ENCODE measurements at regions not wholly inside any gene's neighbourhood (a gene's known extent, or its start where the extent isn't known, plus 50 kb on each side); places are given as distances from the start of the nearest gene placed in this dataset.
"Not testable (repeated sequence)": the region's sequence is repeated elsewhere in the genome, so short reads cannot be mapped to it uniquely, and the experiment has no call there.

DNA sequence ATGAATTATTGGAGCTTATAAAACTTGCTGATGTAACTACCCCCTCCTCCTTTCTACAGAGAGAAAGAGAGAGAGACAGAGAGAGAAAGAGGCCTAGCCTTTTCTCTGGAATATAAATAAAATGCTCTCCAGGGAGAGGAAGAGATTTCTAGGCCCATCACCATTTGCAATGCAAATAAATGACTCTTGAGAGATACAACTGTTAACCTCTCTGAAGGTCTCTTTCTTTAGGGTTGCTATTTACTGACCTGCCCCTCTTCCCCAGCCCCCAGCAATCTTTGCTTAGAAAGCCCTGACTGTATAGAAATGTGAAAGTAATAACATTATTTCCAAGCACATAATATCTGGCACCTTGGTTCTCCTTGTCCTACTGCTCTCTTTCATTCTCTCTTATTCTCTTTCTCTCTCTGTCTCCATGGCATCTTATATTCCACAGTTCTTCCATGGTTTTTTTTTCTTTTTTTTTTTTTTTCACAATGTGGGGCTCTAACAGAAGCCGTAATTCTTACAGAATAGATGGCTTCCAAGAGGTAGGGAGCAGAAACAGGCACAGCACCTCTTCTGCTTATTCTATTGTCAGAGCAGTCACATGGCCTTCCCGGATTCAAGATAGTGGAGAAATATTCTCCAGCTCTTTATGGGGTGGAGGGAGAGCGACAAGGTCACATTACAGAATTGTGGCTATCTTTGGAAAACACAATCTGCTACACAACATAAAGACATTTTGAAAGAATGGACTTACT lies 1087.9 kb upstream of the NUDT12 start:
- DNase-seq (ENCODE audit: low read depth, low spot score): no peak
- H3K4me3 ChIP-seq (ENCODE audit: low read length): no peak overlapping the region

DNA sequence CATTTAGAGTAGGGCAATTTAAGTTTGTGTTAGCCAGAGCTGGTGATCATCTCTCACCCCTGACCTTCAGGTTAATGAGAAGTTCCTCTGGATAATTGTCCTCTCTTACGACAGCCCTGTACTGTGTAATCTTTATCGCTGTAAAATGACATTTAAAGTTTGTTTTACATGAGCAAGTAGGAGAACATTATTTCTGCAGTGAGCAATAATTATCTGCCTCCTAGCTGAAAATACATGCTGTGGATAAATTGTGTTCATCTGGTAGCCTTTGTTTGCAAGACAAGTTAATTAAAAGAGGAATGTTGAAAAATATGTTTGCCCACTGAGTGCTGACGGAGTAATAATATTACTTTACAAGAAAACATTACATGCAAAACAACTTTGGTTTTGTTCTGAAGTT lies 1083.8 kb upstream of the NUDT12 start:
- DNase-seq (ENCODE audit: low read depth, low spot score): no peak
- no peak overlapping the region for H3K4me3 ChIP-seq (ENCODE audit: low read length)

DNA sequence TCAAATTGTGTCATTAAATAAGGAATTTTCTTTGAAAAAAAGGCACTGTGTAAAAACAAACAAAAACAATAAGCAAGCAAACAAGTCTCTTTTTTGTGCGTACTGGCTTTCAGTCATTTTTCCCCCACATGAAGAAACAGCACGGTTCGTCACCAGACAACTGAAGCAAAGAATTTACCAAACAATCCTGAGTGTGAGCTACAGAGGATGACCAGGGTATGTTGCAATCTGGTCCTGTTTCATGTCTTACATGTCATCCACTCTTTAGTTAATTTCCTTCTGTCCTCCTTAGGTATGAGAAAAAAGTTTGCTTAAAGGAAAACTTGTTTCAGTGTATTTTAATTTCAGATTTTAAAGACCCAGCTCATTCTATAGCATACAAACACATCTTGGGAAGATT lies 1080.7 kb upstream of the NUDT12 start:
- H3K4me3 ChIP-seq (ENCODE audit: low read length): no peak overlapping the region
- no peak for DNase-seq (ENCODE audit: low read depth, low spot score)

DNA sequence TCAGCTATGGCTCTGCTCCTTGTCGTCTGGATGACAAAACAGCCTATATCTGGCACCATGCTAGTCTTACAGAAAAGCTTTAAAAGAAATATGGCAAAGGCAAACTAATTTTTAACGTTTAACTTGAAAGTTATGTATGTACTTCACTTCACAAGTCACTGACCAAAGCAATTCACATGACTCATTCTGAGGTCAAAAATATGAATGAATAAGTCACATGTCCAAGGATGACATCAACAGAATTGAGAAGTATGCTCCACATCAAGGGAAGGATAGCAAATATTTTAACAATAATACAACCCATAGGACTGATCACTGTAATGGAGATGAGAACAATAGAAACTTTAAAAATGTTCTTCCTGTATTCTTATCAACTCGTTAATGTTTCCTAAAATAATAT lies 1072.6 kb upstream of the NUDT12 start:
- no peak overlapping the region for H3K4me3 ChIP-seq (ENCODE audit: low read length)
- no peak for DNase-seq (ENCODE audit: low read depth, low spot score)

DNA sequence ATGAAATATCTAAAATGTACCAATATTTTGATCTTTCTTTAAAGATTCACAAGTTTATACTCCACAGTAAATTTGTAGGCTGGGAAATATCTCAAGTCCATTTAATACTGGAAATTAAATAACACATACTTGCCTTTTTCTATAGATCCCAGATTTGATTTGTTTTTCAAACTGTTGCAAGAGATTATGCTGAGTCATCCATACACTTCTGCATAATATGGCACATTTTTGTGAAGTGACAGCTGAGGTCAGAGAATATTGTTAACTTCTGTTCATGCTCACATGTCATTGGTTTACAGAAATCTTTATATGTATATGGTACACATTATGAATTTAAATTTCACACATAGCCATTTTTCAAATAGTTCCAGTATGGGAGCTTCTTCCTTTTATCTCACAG lies 1066.3 kb upstream of the NUDT12 start:
- H3K4me3 ChIP-seq (ENCODE audit: low read length): no peak overlapping the region
- no peak for DNase-seq (ENCODE audit: low read depth, low spot score)

DNA sequence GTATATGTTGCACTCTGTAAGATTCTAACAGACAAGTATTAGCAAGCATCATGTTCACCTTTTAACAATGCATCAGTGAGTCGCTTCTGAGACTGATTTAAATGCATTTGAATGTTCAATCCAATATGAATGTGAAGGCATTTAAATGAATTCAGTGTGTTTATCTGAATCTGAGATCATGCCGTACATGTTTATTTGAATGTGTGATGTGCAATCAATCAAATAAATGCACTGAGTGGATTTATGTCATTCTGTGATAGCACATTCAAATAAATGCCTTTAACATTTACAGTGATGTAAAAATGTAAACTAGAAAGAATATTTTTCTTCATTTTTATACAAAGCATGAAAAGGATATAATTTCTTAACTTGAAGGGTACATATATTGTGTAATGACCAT lies 1063.5 kb upstream of the NUDT12 start:
- no peak overlapping the region for H3K4me3 ChIP-seq (ENCODE audit: low read length)
- DNase-seq (ENCODE audit: low read depth, low spot score): no peak

DNA sequence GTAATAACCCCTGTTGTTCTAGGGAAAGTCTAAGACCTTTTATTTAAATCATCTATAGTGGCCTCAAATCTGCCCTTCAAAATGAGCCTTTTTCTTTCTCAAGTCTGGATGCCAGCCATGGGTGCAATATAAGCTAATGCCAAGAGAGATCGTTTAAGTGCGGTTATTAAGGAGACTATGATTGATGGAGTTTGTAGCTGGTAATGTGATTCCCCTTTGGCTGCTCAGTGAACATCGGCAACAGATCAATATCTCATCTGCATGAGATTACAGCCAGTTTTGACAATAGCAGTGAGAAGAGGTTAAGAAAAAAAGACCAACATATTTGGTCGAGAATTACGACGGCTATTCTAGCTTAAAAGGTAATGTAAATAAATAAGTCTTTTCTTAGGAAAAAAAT lies 1049.4 kb upstream of the NUDT12 start:
- H3K4me3 ChIP-seq (ENCODE audit: low read length): no peak overlapping the region
- DNase-seq (ENCODE audit: low read depth, low spot score): no peak

DNA sequence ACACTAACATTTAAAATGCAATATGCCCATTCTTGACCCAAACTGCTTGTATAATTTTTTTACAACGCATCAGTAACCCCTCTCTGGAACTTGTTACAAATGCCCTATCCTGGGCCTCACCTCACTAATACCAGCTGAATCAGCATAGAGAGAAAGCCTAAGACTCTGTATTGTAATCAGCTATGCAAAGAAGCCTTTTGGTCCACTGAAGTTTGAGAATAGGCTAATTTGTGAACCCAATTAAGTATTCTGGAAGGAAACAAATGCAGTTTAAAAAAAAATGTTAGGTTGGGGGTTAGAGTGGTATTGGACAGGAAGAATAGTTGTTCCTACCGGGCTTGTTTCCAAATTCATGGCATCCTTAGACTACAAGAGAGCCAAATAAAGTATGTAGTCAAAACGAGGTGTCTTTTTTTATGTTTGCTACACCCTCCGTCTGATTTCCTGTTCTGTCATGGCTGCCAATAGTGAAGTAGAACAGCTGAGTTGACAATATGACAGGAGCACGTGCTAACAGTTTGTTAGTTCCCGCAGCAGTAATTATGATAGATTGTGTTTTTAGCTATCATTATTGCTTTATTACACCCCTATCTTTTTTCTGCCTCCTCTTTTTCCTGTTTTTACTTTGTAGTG lies 1048.7 kb upstream of the NUDT12 start:
- DNase-seq (ENCODE audit: low read depth, low spot score): no peak
- H3K4me3 ChIP-seq (ENCODE audit: low read length): no peak overlapping the region

DNA sequence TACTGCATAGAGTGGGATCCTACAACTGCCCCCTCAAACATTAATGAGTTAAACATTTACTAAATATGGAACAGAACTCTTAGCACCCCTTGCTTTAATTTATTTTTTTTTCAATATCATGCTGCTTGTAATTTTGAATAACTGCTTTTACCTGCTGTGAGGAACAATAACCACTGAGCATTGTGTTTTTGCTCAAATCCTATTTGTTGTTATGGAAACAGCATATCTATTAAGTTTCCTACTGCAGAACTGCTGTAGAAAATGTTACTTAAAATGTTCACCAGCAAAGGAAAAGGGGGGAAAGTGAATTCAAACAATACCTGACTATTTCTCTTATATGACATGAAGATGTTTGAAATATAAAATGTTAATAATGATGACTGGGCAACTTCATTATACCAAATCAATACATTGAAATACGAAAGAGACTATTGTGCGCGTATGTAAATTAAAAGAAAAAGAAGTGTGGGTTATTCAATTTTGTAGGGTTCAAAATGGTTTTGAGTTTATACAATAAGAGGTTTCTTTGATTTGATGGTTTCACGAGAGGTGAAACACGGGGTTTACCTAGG lies 1043.8 kb upstream of the NUDT12 start:
- DNase-seq (ENCODE audit: low read depth, low spot score): no peak

DNA sequence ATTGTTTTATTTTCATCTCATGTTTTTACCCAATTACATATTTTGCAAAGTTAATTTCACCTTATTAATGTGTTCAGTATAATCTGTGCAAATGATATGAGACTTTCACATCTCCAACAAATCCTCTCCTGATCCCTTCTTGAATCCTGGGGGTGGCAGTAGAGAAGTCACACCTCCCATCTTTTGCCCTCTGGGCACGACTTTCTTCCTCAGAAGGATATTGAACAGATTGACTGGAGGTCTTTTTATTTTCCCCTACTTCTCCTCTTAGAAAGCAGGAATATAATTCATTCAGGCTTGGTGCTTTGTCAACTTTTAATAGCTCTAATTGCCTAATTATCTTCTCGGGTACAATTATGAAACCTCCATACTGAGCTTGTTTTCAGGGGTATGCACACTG lies 1037.1 kb upstream of the NUDT12 start:
- DNase-seq (ENCODE audit: low read depth, low spot score): no peak
- no peak overlapping the region for H3K4me3 ChIP-seq (ENCODE audit: low read length)

More for the DNA sequence above, 1043.8 kb upstream of the NUDT12 start:
- H3K4me3 ChIP-seq (ENCODE audit: low read length): no peak overlapping the region

DNA sequence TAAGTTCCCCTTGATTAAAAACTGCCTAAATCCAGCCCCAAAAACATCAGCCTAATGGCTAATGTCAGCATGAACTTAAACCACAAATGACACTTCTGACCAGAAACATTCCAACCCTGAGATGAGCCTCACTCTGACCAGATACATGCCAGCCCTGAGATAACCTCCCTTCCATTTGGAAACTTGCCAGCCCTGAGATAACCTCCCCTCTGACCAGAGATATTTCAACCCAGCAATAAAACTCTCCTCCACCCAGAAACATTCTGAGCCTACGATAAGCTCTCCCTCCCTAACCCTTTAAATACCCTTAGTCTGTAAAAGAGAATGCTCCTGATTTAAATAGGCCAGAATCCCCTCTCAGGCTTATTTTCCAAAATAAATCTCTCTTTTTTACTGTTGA lies 1035.7 kb upstream of the NUDT12 start:
- DNase-seq (ENCODE audit: low read depth, low spot score): no peak

DNA sequence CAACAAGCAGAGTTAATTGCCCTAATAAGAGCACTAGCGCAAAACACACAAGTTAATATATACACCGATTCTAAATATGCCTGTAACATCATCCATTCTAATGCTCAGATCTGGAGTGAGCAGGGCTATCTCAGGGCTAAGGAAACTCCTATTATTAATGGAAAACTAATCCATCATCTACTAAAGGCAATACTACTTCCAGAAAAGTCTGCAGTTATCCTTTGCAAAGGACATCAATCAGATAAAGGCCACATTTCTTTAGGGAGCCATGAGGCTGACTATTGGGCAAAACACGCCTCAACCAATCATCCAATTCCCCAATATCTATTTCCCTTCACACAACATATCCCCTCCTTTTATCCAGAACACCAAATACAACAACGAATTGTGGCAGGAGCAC lies 1032.3 kb upstream of the NUDT12 start:
- no peak overlapping the region for H3K4me3 ChIP-seq (ENCODE audit: low read length)
- no peak for DNase-seq (ENCODE audit: low read depth, low spot score)

More for the DNA sequence above, 1035.7 kb upstream of the NUDT12 start:
- no peak overlapping the region for H3K4me3 ChIP-seq (ENCODE audit: low read length)

DNA sequence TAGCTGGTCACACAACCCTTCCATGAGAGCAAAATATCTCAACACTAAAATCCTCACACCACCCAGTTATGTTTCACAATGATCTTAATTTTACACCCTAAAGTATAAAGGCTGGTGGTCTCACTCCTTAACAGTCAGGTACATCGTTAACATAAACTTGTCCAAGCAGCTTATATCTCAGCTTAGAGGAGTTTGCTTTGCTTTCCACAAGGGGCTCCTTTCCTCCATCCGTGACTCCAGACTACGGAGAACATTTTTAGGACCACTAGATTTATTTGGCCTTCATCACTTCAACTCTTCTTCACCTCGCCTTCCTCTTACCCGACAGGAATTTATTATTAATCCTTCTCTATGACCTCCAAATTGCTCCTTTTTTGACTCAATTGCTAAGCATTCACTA lies 1014.1 kb upstream of the NUDT12 start:
- DNase-seq (ENCODE audit: low read depth, low spot score): no peak
- H3K4me3 ChIP-seq (ENCODE audit: low read length): no peak overlapping the region

DNA sequence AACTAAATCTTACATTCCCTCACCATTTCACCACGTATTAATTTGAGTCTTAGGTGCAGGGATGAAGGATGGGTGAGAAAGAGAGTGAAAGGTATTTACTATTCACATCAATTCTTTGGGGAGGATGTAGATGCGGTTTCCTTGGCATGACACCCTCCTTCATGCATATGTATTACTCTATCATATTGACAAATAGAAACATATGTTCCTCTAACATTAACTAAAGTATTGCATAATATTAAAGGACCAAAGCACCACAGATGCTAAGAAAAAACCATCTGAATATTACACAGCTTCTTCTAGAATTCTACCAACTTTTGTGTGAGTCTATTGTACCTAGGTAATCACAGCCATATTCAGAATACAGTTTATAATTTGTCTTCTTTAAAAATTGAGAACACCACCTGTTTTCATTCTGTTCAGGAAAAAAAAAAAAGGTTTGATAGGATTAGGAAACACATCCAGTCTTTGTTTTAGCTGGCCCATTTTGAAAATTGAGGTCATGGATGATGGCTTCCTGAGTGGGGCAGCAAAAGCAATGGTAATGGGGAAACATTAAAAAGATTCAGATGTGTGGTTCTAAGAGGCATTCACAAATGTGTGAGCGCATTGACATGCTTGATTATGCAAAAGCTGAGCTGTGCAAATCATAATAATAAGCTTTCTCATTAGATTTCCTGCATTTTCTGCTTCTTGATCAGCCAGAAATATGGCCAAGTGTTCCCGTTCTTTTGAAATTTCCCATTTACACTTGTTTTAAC lies 1011.5 kb upstream of the NUDT12 start:
- no peak for DNase-seq (ENCODE audit: low read depth, low spot score)

DNA sequence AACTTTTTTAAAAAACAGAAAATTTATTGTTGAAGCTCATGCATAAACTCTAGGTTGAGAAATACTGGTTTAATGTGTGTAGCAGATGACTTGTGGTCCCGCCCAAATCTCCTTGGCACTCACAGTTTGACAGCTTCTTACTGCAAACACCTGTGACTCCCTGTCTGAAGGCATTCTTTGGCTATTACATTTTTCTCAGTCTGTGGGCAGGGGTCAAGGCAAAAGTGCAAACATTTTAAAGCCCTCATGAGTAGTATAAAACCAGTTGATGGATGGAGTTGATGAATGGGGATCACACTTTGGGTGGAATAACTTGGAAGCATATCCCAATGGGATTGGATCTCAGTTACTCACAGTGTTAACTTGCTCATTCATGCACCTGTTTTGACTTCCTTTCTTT lies 1007.0 kb upstream of the NUDT12 start:
- H3K4me3 ChIP-seq (ENCODE audit: low read length): no peak overlapping the region
- DNase-seq (ENCODE audit: low read depth, low spot score): no peak

More for the DNA sequence above, 1011.5 kb upstream of the NUDT12 start:
- no peak overlapping the region for H3K4me3 ChIP-seq (ENCODE audit: low read length)

DNA sequence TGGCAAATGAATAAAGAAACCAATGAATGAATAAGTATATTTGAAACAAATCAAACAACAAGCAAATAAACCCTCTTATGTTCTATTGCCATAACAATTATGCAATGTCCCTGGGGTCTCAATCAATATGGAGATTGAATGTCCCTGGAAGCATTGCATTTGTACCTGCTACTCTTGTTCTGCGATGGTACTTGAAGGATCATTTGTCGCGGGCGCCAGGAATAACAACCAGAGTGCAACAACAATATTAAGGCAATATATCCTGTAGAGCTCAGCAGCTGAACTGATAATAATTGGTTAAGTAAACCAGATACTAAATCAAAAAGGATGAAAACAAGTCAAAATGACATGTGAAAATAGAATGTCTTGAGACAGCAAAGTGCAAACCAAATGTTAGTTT lies 1001.9 kb upstream of the NUDT12 start:
- DNase-seq (ENCODE audit: low read depth, low spot score): no peak
- H3K4me3 ChIP-seq (ENCODE audit: low read length): no peak overlapping the region

DNA sequence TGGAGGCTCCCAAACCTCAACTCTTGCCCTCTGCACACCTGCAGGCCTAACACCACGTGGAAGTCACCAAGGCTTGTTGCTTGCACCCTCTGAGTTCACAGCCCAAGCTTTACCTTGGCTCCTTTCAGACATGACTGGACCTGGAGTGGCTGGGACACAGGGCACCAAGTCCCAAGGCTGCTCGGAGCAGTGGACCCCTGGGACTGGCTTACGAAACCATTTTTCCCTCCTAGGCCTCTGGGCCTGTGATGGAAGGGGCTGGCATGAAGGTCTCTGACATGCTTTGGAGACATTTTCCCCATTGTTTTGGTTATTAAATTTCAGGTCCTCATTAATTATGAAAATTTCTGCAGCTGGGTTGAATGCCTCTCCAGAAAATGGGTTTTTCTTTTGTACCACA lies 994.4 kb upstream of the NUDT12 start:
- no peak for DNase-seq (ENCODE audit: low read depth, low spot score)
- no peak overlapping the region for H3K4me3 ChIP-seq (ENCODE audit: low read length)

DNA sequence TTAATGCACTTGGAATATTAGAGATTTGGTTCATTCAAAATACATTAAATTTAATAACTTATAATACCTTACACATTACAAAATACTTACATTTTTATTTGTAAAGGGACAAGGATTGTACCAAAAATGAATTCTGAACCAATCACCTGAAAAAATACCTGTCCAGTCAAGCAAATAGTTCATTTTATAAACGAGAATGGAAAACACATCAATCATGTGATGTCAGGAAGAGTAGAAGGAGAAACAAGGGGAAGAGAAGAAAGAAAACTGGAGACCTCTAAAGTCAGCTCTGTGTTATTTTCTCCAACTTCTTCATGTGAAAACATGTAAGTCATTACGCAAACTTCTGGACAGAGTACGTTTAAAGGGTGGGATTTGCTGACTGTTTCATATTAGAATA lies 989.0 kb upstream of the NUDT12 start:
- no peak for DNase-seq (ENCODE audit: low read depth, low spot score)
- no peak overlapping the region for H3K4me3 ChIP-seq (ENCODE audit: low read length)

DNA sequence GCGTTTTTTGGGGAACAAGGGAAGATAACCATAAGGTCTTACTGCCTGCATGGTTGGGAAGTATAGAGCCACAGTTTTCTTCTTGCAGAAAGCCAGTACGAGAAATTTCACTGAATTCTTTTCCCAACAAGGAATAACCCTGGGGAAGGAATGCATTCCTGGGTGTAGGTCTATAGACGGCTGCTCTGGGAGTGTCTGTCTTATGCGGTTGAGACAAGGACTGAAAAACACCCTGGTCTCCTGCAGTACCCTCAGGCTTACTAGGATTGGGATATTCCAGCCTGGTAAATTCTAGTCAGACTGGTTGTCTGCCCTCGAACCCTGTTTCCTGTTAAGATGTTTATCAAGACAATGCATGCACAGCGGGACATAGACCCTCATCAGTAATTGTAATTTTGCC lies 984.3 kb upstream of the NUDT12 start:
- H3K4me3 ChIP-seq (ENCODE audit: low read length); DNase-seq (ENCODE audit: low read depth, low spot score): not testable (repeated sequence)

DNA sequence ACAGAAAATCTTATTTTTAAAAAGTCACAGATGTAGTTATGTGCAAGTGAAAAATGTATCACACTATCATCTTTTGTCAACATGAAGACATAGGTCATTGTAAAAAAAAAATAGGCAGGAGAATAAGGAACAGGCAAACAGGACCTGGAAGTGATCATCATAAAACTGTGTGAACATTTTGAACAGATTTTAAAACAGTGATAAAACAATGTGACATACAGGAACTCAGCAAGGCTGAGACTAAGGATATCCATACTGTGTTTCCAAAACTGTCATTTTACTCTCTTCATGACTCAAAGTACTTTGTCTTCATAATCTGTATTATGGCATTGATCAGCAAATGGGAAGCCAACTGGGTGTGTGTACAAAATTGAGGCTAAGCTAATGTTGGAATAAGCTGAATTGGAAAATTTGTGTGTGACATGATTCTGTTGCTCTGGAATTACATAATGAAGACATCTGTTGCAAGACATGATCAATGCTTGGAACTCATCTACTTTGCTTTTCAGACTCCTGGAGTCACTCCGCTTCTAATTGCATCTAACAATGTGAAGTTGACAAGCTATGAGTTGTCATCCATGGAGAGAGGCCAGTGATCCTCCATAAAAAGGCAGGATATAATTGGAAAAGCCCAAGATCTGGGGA lies 978.7 kb upstream of the NUDT12 start:
- H3K4me3 ChIP-seq (ENCODE audit: low read length): no peak overlapping the region
- DNase-seq (ENCODE audit: low read depth, low spot score): no peak
